Breast epithelium (tissue), 4 donors: ENCODE measurements at regions not wholly inside any gene's neighbourhood (a gene's known extent, or its start where the extent isn't known, plus 50 kb on each side); places are given as distances from the start of the nearest gene placed in this dataset.

Experiments used
- DNase-seq, 2 donors: peaks; one replicate each; pipeline ENCODE4 v3.0.0-alpha.2; 2019; ENCODE audit warnings: low spot score in 2 of 2
- H3K27ac ChIP-seq, 2 donors: fragments of 200-600 bp; sonication (generic) in 1 of 2; one replicate each; pipeline ENCODE4 v1.5.1; 2016 to 2019; ENCODE audit warnings: mild to moderate bottlenecking in 1 of 2
- H3K27me3 ChIP-seq, 2 donors: fragments of 200-600 bp; sonication (generic) in 1 of 2; one replicate each; pipeline versions ENCODE4 v1.5.1 to v1.6.0; 2017 to 2019; ENCODE audit warnings: control low read depth in 1 of 2, mild to moderate bottlenecking in 1 of 2
- H3K36me3 ChIP-seq: fragments of 200-600 bp; one replicate; pipeline ENCODE4 v1.5.1; 2019
- H3K4me1 ChIP-seq, 2 donors: fragments of 200-600 bp; sonication (generic); one replicate each; pipeline ENCODE4 v1.5.1; 2016 to 2019; ENCODE audit warnings: control low read depth in 1 of 2
- H3K4me3 ChIP-seq, 3 donors: fragments of 200-600 bp; sonication (generic); 1 replicate in 2 of 3; 2 replicates in 1 of 3; pipeline ENCODE4 v1.5.1; 2016 to 2019; ENCODE audit warnings: mild to moderate bottlenecking in 3 of 3, moderate library complexity in 2 of 3
- H3K9me3 ChIP-seq, 2 donors: fragments of 200-600 bp; sonication (generic) in 1 of 2; one replicate each; pipeline ENCODE4 v1.5.1; 2016 to 2019; ENCODE audit warnings: control low read depth in 1 of 2
- CTCF ChIP-seq, 3 donors: fragments of 450-650 bp; IDR thresholded peaks; one replicate each; pipeline ENCODE4 v1.5.1; 2016 to 2017; ENCODE audit warnings: antibody characterized with exemption in 3 of 3, mild to moderate bottlenecking in 3 of 3, moderate library complexity in 3 of 3
- POLR2A ChIP-seq: fragments of 450-650 bp; IDR thresholded peaks from one replicate; pipeline ENCODE4 v1.6.1; 2016; ENCODE audit warnings: antibody characterized with exemption, mild to moderate bottlenecking, moderate library complexity
- POLR2AphosphoS5 ChIP-seq, 3 donors: sonication (generic); formaldehyde crosslinking; IDR thresholded peaks; one replicate each; pipeline ENCODE4 v1.6.1; 2017; ENCODE audit warnings: antibody characterized with exemption in 3 of 3
- intact Hi-C: fragments of 100-400 bp; cut with DNase I; formaldehyde crosslinking; loops from one replicate; pipeline ENCODE4 v1.15.1; 2023; ENCODE audit warnings: low total_unique reads

GRCh38 chr5:103358305-103358995, 99.9 kb downstream of the MACIR start:
- no peak for DNase-seq
- Histone ChIP-seq H3K4me3 (no peak overlapping the region), H3K9me3 (no peaks in the 10 kb centered on the region), H3K4me1 (no peaks in the 10 kb centered on the region), H3K27me3 (no peaks in the 10 kb centered on the region), H3K27ac (no peak overlapping the region), H3K36me3 (no peaks in the 10 kb centered on the region)
- intact Hi-C loops = no loop called here
- TF ChIP-seq POLR2A (no peak), CTCF (IDR thresholded peaks at IDR 0.05) (no peak), POLR2AphosphoS5 (IDR thresholded peaks at IDR 0.05) (no peak)

GRCh38 chr5:103357636-103358035, 99.1 kb downstream of the MACIR start:
- H3K9me3 ChIP-seq = no peaks in the 10 kb centered on the region

GRCh38 chr5:103356350-103357091, 98.0 kb downstream of the MACIR start:
- H3K27me3 ChIP-seq = no peaks in the 10 kb centered on the region
- DNase-seq = no peak
- no peaks in the 10 kb centered on the region for H3K36me3 ChIP-seq
- no peak overlapping the region for H3K4me3 ChIP-seq
- intact Hi-C loops = no loop called here
- H3K4me1 ChIP-seq = no peaks in the 10 kb centered on the region
- no peak for TF ChIP-seq POLR2AphosphoS5 (IDR thresholded peaks at IDR 0.05)
- TF ChIP-seq CTCF (IDR thresholded peaks at IDR 0.05) = no peak
- TF ChIP-seq POLR2A = no peak
- H3K9me3 ChIP-seq = no peaks in the 10 kb centered on the region
- no peak overlapping the region for H3K27ac ChIP-seq

More at GRCh38 chr5:103357636-103358035, 99.1 kb downstream of the MACIR start:
- TF ChIP-seq CTCF (IDR thresholded peaks at IDR 0.05) (no peak), POLR2AphosphoS5 (IDR thresholded peaks at IDR 0.05) (no peak), POLR2A (no peak)
- H3K27me3 ChIP-seq = no peaks in the 10 kb centered on the region
- DNase-seq = no peak
- intact Hi-C loops = no loop called here
- H3K4me3 ChIP-seq = no peak overlapping the region
- no peaks in the 10 kb centered on the region for H3K36me3 ChIP-seq
- no peaks in the 10 kb centered on the region for H3K4me1 ChIP-seq
- H3K27ac ChIP-seq = no peak overlapping the region

- no peak for DNase-seq
- no peak overlapping the region for H3K4me3 ChIP-seq
- H3K27ac ChIP-seq = no peak overlapping the region
- no peaks in the 10 kb centered on the region for H3K9me3 ChIP-seq
- H3K36me3 ChIP-seq = no peaks in the 10 kb centered on the region
- intact Hi-C loops = no loop called here
- TF ChIP-seq POLR2AphosphoS5 (IDR thresholded peaks at IDR 0.05) = no peak
- TF ChIP-seq POLR2A = no peak
- TF ChIP-seq CTCF (IDR thresholded peaks at IDR 0.05) = no peak
- H3K4me1 ChIP-seq = no peaks in the 10 kb centered on the region
- H3K27me3 ChIP-seq = no peaks in the 10 kb centered on the region
These were observed 97.0 kb downstream of the MACIR start for GRCh38 chr5:103355579-103355978.

GRCh38 chr5:103354446-103354845, 95.9 kb downstream of the MACIR start:
- Histone ChIP-seq H3K27ac (no peak overlapping the region), H3K4me3 (no peak overlapping the region), H3K9me3 (no peaks in the 10 kb centered on the region), H3K27me3 (no peaks in the 10 kb centered on the region), H3K4me1 (no peaks in the 10 kb centered on the region), H3K36me3 (no peaks in the 10 kb centered on the region)
- TF ChIP-seq POLR2A (no peak), POLR2AphosphoS5 (IDR thresholded peaks at IDR 0.05) (no peak), CTCF (IDR thresholded peaks at IDR 0.05) (no peak)
- DNase-seq = no peak
- intact Hi-C loops = no loop called here
